HG02623 (cell line): ENCODE measurements at regions not wholly inside any gene's neighbourhood (a gene's known extent, or its start where the extent isn't known, plus 50 kb on each side); places are given as distances from the start of the nearest gene placed in this dataset.

Source experiments
- ATAC-seq: cut with Tn5 transposase; IDR thresholded peaks from one replicate; pipeline ENCODE4 v1.9.1; 2021; ENCODE audit warnings: moderate library complexity; ENCODE audit not compliant: unreplicated experiment

- ATAC-seq, result no peak
Observed at GRCh38 chr13:85544756-85545155, 254.5 kb downstream of the SLITRK6 start.

DNA sequence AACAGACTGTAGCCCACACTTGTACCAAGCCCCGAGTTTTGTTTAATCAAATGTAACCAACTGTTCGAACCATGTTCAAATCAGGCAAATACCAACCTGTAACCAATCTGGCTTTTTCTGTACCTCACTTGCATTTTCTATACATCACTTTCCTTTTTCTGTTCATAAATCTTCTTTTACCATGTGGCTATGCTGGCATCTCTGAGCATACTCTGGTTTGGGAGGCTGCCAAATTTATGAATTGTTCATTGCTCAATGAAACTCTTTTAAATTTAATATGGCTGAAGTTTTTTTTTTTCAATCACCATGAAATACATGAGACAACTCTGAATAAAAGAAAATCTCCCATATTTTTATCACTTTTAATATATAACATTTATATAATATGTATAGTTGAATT lies 256.1 kb downstream of the SLITRK6 start:
- no peak for ATAC-seq

GRCh38 chr13:85541476-85541875 lies 257.7 kb downstream of the SLITRK6 start:
- no peak for ATAC-seq

GRCh38 chr13:85538957-85539356 lies 260.3 kb downstream of the SLITRK6 start:
- ATAC-seq, result no peak

GRCh38 chr13:85537601-85538000 lies 261.6 kb downstream of the SLITRK6 start:
- no peak for ATAC-seq

- no peak for ATAC-seq
Observed at GRCh38 chr13:85536706-85537105, 262.5 kb downstream of the SLITRK6 start.

DNA sequence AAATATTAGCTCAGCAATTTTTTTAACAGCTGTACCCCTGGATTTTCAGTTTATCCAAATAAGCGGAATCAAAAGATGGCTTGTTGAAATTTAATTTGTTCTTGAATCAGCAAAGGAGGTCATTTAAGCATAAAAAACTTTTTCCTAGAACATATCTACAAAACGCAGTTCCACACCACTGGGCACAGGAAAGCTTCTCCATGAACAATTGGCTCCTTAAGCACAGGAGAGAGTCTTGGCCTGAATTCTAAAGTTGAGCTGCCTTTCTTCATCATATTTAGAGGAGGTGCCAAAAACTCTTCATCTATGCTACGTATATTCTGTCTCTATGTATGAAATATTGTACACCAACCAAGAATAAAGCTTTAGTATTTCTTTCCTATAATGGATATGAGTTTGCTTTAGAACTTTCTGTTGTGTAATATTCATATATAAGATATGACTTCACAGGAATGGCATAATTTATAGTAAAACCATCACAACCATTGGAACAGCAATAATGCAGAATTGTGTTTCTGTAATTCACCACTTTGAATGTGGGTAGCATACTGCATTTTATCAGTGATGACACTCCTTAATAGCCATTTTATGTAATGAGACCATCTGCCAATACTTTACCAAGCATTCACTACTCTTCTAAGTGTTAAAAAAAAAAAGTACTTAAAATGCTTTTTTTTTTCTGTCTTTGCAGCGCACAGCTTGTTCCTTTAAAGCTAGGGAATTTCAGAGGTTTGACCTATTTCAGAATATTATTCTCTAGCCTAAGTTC lies 263.7 kb downstream of the SLITRK6 start:
- ATAC-seq, result no peak

- no peak for ATAC-seq
Observed at GRCh38 chr13:85533911-85534310, 265.3 kb downstream of the SLITRK6 start.

DNA sequence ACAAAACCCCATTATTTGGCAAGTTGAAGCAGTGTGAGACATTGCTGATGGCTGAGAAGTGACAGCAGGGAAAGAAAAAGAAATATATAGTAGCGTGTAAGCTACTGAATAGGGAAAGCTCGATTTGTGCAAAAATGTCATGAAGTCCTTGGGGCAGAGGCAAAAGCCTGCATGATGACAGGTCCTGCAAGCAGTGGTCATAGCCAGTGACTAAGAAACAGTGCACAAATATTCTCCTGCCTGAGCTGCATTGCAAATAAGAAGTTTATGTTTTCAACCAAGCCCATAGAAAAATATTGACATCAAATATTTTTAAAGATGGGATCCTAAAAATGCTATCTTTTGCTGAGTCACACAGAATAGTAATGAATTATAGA lies 270.0 kb downstream of the SLITRK6 start:
- no peak for ATAC-seq

DNA sequence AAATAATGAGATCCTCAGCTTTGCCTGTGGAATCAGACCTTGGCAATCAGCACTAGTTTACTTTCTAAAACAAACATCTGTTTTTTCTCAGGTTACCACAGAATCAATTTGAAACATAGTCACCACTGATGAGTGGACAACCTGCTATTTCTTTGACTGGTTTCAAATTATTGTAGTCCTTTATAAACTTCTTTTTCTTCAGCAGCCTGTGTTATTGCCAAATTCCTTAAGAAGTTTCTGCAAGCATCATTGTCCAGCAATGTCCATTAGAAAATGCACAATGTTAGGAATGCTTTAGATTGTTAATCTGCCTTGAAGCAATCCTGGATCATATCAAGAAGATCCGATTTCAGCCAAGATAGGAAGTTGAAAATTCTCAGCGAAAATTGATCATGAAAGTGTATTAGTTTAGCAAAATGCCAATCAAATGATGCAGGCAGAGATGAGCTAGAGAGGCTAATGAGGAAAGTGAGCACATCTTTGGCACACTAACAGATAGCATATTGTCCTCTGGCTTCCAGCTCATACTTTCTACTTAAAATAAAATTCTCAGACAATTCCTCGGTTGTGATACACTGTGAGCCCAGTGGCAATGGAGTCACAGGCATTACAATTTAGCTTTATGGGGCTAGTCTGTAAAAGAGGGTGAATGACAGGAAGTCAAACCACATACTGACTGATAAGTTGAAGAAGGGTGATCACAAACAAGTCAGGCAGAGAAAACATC lies 270.6 kb downstream of the SLITRK6 start:
- ATAC-seq, result no peak

- ATAC-seq, result no peak
Observed at GRCh38 chr13:85527316-85527715, 271.9 kb downstream of the SLITRK6 start.

GRCh38 chr13:85525411-85525810 lies 273.8 kb downstream of the SLITRK6 start:
- no peak for ATAC-seq

GRCh38 chr13:85521657-85522056 lies 277.6 kb downstream of the SLITRK6 start:
- no peak for ATAC-seq

GRCh38 chr13:85520445-85520844 lies 278.8 kb downstream of the SLITRK6 start:
- ATAC-seq, result no peak

DNA sequence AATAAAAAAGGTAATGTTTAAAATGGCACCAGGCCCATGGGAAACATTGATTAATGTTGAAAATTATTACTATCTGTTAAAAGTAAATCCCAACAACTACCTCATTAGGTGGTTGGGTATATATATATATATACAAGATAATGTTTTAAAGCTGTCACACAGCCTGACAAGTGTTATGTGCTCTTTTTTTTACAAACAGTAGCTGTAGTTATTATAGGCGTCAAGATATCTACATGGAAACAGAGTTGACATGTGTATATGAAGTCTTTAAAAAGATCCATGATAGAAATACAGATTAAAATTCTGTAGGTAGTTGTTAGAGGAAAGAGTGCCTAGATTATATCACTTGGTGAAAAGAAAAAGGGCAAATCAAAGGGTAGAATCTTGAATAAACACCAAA lies 279.9 kb downstream of the SLITRK6 start:
- no peak for ATAC-seq

DNA sequence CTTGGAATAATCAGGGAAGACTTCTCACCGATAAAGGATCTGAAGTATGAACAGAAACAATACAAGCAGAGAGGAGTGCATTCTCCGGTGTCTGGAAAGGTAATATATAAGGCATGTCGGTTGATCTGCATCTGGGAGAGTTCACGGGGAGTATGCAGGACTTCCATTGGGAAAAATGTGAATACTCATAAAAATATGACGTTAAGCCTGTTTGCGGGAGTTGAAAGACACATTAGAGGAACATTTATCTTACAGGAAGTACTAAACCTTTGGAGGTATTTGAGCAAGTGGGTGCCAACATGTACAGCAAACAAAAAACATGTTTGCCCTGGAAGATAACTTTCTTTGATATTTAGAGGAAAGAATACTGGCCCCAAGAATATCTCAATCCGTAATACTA lies 286.8 kb downstream of the SLITRK6 start:
- no peak for ATAC-seq

GRCh38 chr13:85509512-85509911 lies 289.7 kb downstream of the SLITRK6 start:
- ATAC-seq, result no peak

DNA sequence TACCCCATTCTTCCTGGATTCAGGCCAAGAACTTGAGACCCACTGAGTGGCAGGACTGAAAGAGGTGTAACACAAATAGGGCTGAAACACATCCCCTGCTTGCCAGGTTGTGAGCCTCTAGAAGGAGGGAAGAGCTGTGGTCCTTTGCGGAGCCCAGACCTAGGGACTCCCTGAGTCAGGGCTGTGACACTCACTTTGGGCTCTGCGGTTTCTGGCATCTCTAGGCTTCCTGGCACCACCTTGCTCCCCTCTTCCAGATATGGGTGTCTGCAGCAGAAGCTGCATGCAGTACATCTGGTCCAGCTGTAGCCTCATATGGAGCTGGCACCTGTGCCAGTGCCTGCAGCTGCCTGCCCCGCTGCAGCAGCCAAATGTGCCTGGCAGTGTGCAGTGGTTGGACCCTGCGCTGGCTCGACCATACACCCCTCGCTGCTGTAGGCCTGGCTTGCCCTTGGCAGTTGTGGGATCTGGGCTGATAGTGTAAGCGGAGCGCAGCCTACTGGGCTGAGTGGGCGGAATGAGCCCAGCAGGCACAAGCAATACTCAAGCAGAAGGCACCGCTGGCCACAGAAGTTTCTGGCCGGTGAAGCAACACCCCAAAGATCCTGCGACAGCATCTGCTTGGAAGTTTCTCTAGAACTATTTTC lies 290.4 kb downstream of the SLITRK6 start:
- no peak for ATAC-seq

DNA sequence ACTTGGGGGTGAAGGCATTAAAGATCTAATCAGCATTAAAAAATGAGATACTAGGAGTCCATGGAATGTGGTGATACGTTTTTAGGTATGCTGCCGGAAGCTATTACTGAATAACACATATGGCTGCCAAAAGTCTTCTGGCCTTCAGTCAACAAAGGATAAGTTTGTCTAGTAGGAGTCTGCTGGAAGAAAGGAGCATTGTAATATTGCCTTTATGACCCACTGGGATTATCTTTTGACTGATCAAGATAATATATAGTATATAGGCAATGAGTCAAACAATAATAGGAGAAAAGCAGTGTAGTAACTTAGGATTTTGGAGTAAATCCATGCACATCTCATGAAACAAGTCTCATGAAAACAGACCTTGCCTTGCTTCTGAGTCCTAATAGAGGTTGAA lies 295.4 kb downstream of the SLITRK6 start:
- ATAC-seq, result no peak

- ATAC-seq, result no peak
Observed at GRCh38 chr13:85501616-85502015, 297.6 kb downstream of the SLITRK6 start.

DNA sequence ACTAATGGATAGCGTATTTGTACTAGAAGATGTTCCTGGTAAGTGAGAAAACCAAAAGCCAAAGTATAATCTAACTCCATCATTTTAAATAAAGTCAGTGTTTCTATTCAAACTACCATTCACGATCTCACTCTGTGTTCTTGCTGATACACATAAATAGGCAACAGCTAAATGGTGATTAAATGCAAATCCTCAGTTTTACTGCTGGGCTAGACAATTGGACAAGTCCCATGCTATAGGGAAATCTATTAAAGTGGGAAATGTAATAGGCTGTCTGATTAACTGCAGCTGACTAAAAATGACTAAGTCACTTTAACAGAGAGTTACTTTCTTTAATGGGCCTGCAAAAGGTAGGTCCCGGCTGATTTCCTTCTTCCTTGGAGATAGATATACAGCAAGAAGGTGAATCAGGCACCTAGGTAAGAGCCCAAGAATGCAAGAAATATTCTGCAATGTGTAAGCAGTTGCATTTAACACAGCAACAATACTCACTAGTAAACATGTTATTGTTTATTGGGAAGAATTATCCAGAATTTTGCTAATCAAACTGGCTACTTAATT lies 298.4 kb downstream of the SLITRK6 start:
- ATAC-seq, result no peak

DNA sequence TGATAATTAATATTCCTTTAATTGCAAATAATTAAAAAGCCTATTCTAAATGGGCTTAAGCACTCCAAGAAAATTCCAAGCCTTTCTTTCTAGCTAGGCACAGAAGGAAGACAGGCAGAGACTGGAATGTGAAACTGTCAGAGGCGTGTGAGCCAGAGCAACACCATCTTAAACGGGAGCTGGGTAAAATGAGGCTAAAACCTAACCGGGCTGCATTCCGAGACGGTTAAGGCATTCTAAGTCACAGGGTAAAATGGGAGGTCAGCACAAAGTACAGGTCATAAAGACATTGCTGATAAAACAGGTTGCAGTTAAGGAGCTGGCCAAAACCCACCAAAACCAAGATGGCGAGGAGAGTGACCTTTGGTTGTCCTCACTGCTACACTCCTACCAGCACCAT lies 300.4 kb downstream of the SLITRK6 start:
- ATAC-seq, result no peak
